ENCODE measurements at regions not wholly inside any gene's neighbourhood (a gene's known extent, or its start where the extent isn't known, plus 50 kb on each side); places are given as distances from the start of the nearest gene placed in this dataset.
"Not testable (repeated sequence)": the region's sequence is repeated elsewhere in the genome, so short reads cannot be mapped to it uniquely, and the experiment has no call there.

DNA sequence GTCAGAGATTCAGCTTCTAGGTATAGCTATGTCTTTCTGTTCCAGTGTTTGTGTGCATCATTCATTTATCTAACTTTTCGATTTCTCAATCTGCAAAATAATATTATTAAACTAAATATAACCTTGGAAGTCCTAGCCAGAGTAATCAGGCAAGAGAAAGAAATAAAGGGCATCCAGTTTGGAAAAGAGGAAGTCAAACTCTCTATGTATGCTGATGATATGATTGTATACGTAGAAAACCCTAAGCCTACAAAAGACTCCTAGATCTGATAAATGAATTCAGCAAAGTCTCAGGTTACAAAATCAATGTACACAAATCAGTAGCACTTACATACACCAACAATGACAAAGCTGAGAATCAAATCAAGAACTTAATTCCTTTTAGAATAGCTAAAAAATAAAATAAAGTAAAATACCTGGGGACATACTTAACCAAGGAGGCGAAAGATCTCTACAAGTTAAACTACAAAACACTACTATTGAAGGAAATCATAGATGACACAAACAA lies 718.2 kb downstream of the NTRK3 start:
- no peaks in the 10 kb centered on the region for H3K36me3 ChIP-seq (ENCODE audit: control insufficient read depth, insufficient read depth, low read length)
- TF ChIP-seq, protein P1, sequence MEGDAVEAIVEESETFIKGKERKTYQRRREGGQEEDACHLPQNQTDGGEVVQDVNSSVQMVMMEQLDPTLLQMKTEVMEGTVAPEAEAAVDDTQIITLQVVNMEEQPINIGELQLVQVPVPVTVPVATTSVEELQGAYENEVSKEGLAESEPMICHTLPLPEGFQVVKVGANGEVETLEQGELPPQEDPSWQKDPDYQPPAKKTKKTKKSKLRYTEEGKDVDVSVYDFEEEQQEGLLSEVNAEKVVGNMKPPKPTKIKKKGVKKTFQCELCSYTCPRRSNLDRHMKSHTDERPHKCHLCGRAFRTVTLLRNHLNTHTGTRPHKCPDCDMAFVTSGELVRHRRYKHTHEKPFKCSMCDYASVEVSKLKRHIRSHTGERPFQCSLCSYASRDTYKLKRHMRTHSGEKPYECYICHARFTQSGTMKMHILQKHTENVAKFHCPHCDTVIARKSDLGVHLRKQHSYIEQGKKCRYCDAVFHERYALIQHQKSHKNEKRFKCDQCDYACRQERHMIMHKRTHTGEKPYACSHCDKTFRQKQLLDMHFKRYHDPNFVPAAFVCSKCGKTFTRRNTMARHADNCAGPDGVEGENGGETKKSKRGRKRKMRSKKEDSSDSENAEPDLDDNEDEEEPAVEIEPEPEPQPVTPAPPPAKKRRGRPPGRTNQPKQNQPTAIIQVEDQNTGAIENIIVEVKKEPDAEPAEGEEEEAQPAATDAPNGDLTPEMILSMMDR (IDR thresholded peaks at IDR 0.05; ENCODE audit: insufficient read depth, low read depth, low read length) = no peak
- DNase-seq (ENCODE audit: low read depth) = no peak
- H3K4me3 ChIP-seq (ENCODE audit: low read depth, low read length) = no peak overlapping the region
- no peaks in the 10 kb centered on the region for H3K27me3 ChIP-seq (ENCODE audit: control insufficient read depth, insufficient read depth, low read length)
- ChIA-PET CTCF (interaction anchor here (0.9 kb wide), 1 partner anchor 10 kb away, joined by 4 read pairs; no protein-coding TSS in a partner anchor), POLR2A (no interaction called here)

DNA sequence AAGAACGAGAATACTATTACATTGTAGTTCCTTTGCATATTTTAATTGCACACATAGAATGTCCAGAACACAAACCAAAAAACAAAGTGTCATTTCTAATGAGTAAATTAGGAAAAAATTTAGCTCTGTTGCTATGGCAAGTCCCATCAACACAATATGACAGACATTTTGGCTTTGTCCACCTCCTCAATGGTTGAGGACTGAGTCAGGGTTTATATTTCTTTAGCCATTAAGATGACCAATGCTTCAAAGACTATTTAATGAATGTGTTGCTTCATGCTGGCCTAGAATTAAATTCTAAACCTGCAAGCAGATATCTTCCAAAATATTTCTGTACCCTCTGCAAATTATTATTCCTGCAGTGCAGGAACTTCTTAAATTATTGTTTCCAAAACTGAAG lies 719.2 kb downstream of the NTRK3 start:
- H3K27me3 ChIP-seq (ENCODE audit: control insufficient read depth, insufficient read depth, low read length) = no peaks in the 10 kb centered on the region
- no peak overlapping the region for H3K4me3 ChIP-seq (ENCODE audit: low read depth, low read length)
- no peaks in the 10 kb centered on the region for H3K36me3 ChIP-seq (ENCODE audit: control insufficient read depth, insufficient read depth, low read length)
- TF ChIP-seq, protein P1 (IDR thresholded peaks at IDR 0.05; ENCODE audit: insufficient read depth, low read depth, low read length) = no peak
- CTCF ChIA-PET = no interaction called here
- DNase-seq (ENCODE audit: low read depth) = no peak
- POLR2A ChIA-PET = no interaction called here

DNA sequence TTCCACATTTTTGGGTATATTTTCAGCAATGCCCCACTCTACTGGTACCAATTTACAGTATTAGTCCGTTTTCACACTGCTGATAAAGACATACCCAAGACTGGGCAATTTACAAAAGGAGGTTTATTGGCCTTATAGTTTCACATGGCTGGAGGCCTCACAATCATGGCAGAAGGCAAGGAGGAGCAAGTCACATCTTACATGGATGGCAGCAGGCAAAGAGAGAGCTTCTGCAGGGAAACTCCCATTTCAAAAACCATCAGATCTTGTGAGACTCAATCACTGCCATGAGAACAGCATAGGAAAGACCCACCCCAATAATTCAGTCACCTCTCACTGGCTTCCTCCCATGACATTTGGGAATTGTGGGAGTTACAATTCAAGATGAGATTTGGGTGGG lies 722.9 kb downstream of the NTRK3 start:
- DNase-seq (ENCODE audit: low read depth); H3K27me3 ChIP-seq (ENCODE audit: control insufficient read depth, insufficient read depth, low read length); H3K4me3 ChIP-seq (ENCODE audit: low read depth, low read length); CTCF ChIA-PET; H3K36me3 ChIP-seq (ENCODE audit: control insufficient read depth, insufficient read depth, low read length); POLR2A ChIA-PET: not testable (repeated sequence)

DNA sequence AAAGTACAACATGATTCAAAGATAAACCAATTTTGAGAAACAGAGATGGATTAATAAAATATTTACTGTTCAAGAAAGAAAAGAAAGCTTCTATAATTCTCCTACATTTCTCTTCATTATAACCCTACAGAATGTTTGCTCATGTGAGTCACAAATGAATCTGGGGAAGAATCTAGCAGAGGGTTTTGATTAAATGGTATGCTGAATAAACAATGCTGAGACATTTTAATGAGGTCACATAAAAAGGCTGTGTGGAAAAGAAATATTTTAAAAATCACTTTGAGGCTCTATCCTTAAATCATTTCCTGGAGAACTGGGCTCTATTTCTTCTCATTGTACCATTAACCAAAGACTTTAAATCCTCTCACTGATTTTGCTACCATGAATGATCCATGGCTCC lies 727.7 kb downstream of the NTRK3 start:
- peak; percentile 19 for DNase-seq (ENCODE audit: low read depth)
- POLR2A ChIA-PET = no interaction called here
- Histone ChIP-seq H3K27me3 (ENCODE audit: control insufficient read depth, insufficient read depth, low read length) (no peaks in the 10 kb centered on the region), H3K36me3 (ENCODE audit: control insufficient read depth, insufficient read depth, low read length) (no peaks in the 10 kb centered on the region), H3K4me3 (ENCODE audit: low read depth, low read length) (no peak overlapping the region)
- TF ChIP-seq, protein P1 (IDR thresholded peaks at IDR 0.05; ENCODE audit: insufficient read depth, low read depth, low read length) = no peak
- CTCF ChIA-PET = no interaction called here

DNA sequence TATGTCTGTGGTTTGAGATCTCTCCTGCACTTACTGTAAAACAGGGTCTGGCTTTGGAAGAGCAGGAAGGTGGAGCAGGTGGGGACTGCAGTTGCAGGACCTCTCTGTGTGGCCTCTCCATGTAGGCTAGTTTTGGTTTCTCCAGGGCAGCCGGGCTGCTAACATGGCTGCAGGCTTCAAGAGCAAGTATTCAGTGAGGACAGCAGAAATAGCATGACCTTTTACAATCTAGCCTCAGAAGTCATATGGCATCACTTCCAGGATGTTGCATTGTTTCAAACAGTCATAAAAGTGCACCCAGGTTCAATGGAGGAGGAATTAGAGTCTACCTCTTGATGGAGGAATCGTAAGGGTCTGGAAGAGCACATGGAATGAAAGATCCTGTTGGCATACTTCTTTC lies 728.7 kb downstream of the NTRK3 start:
- Histone ChIP-seq H3K36me3 (ENCODE audit: control insufficient read depth, insufficient read depth, low read length) (no peaks in the 10 kb centered on the region), H3K4me3 (ENCODE audit: low read depth, low read length) (no peak overlapping the region), H3K27me3 (ENCODE audit: control insufficient read depth, insufficient read depth, low read length) (no peaks in the 10 kb centered on the region)
- DNase-seq (ENCODE audit: low read depth) = no peak
- ChIA-PET CTCF (no interaction called here), POLR2A (no interaction called here)
- TF ChIP-seq, protein P1 (IDR thresholded peaks at IDR 0.05; ENCODE audit: insufficient read depth, low read depth, low read length) = no peak

DNA sequence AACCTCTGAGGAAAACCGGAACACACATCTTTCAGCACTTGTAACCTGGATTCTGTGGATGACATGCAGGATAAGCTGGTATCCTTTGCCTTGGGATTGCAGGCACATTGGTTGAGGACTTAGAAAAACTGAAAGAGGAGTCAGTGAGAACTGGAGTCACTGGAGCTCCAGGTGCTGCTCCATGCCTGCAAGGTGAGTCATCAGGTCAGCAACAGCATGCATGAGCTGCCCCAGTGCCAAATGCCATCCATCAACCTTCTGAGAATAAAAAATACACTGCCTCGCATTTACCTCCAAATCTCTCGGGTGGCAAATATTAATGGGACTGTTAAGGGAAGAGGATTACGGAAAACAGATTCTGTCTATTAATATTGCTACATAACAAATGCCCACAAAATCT lies 729.1 kb downstream of the NTRK3 start:
- no peak for DNase-seq (ENCODE audit: low read depth)
- TF ChIP-seq, protein P1 (IDR thresholded peaks at IDR 0.05; ENCODE audit: insufficient read depth, low read depth, low read length) = no peak
- H3K4me3 ChIP-seq (ENCODE audit: low read depth, low read length) = no peak overlapping the region
- H3K27me3 ChIP-seq (ENCODE audit: control insufficient read depth, insufficient read depth, low read length) = no peaks in the 10 kb centered on the region
- no peaks in the 10 kb centered on the region for H3K36me3 ChIP-seq (ENCODE audit: control insufficient read depth, insufficient read depth, low read length)
- ChIA-PET CTCF (no interaction called here), POLR2A (no interaction called here)

Measured in BJ (cell line).